SK-N-SH (cell line): ENCODE measurements at regions not wholly inside any gene's neighbourhood (a gene's known extent, or its start where the extent isn't known, plus 50 kb on each side); places are given as distances from the start of the nearest gene placed in this dataset.

Experiments used
- CTCF ChIA-PET: fragments of 300-600, 350-600 bp; formaldehyde crosslinking; extraction: SDS; loops from one replicate; lab custom pipeline; 2021; lab: Yijun Ruan, JAX
- POLR2A ChIA-PET: fragments of 350-600 bp; sonication (Branson Sonifier 250); formaldehyde crosslinking; extraction: SDS; loops from one replicate; lab custom pipeline; 2020; ENCODE audit warnings: antibody characterized with exemption, inconsistent platforms; lab: Yijun Ruan, JAX
- DNase-seq: peaks from one replicate; pipeline ENCODE4 v3.0.0; 2012
- H2AFZ ChIP-seq: fragments of 200-600 bp; sonication (generic); 2 replicates; pipeline ENCODE4 v1.8.1; 2016; ENCODE audit warnings: antibody characterized with exemption, mild to moderate bottlenecking, low read depth
- H3F3A ChIP-seq: fragments of 200-600 bp; sonication (generic); replicated peaks from 2 replicates; pipeline ENCODE3; 2016; ENCODE audit warnings: antibody characterized with exemption, mild to moderate bottlenecking; ENCODE audit not compliant: insufficient read depth
- H3K27ac ChIP-seq, 2 experiments: fragments of 200-500 bp in 1 of 2; fragments of 200-600 bp in 1 of 2; sonication (Bioruptor generic) in 1 of 2; sonication (generic), shearing (Covaris generic) in 1 of 2; 2 replicates each; pipeline versions ENCODE4 v1.5.1 to v1.6.1; 2014 to 2016; ENCODE audit warnings: low read depth in 2 of 2, inconsistent platforms in 1 of 2, low read length in 1 of 2, mild to moderate bottlenecking in 1 of 2, mixed read lengths in 1 of 2
- H3K27me3 ChIP-seq: fragments of 200-600 bp; sonication (generic), shearing (Covaris generic); 2 replicates; pipeline ENCODE4 v1.6.1; 2016; ENCODE audit warnings: mixed run types; ENCODE audit not compliant: insufficient read depth
- H3K36me3 ChIP-seq, 2 experiments: fragments of 200-500 bp in 1 of 2; fragments of 200-600 bp in 1 of 2; sonication (Bioruptor generic) in 1 of 2; sonication (generic) in 1 of 2; replicated peaks in 1 of 2; 2 replicates each; pipeline versions ENCODE3 to v1.5.1; 2014 to 2016; ENCODE audit warnings: low read length in 1 of 2, mild to moderate bottlenecking in 1 of 2; ENCODE audit not compliant: insufficient read depth in 2 of 2, control insufficient read depth in 1 of 2
- H3K4me1 ChIP-seq, 2 experiments: fragments of 200-500 bp in 1 of 2; fragments of 200-600 bp in 1 of 2; sonication (Bioruptor generic) in 1 of 2; sonication (generic), shearing (Covaris generic) in 1 of 2; 2 replicates each; pipeline versions ENCODE4 v1.5.1 to v1.6.1; 2014 to 2016; ENCODE audit warnings: low read depth in 1 of 2, low read length in 1 of 2, mixed run types in 1 of 2; ENCODE audit not compliant: insufficient read depth in 2 of 2, control insufficient read depth in 1 of 2
- H3K4me2 ChIP-seq: fragments of 200-600 bp; sonication (generic), shearing (Covaris generic); 2 replicates; pipeline ENCODE4 v1.6.1; 2017; ENCODE audit warnings: mixed run types
- H3K4me3 ChIP-seq, 2 experiments: fragments of 200-500 bp in 1 of 2; fragments of 200-600 bp in 1 of 2; sonication (Bioruptor generic) in 1 of 2; sonication (generic), shearing (Covaris generic) in 1 of 2; 2 replicates each; pipeline versions ENCODE4 v1.5.1 to v1.8.1; 2014 to 2016; ENCODE audit warnings: low read depth in 2 of 2, inconsistent platforms in 1 of 2, low read length in 1 of 2, mild to moderate bottlenecking in 1 of 2, mixed read lengths in 1 of 2, moderate library complexity in 1 of 2
- H3K79me2 ChIP-seq: fragments of 200-600 bp; sonication (generic); 2 replicates; pipeline ENCODE4 v1.8.1; 2017; ENCODE audit warnings: mild to moderate bottlenecking; ENCODE audit not compliant: insufficient read depth
- H3K9ac ChIP-seq: fragments of 200-600 bp; sonication (generic); 2 replicates; pipeline ENCODE4 v1.6.1; 2017; ENCODE audit warnings: mixed run types
- H3K9me2 ChIP-seq: fragments of 200-600 bp; sonication (generic); 2 replicates; pipeline ENCODE4 v1.6.1; 2017; ENCODE audit warnings: mixed run types
- H3K9me3 ChIP-seq: fragments of 200-600 bp; sonication (generic); 2 replicates; pipeline ENCODE4 v1.6.1; 2017; ENCODE audit warnings: mixed run types, mild to moderate bottlenecking, moderate library complexity
- H4K20me1 ChIP-seq: fragments of 200-600 bp; sonication (generic); 2 replicates; pipeline ENCODE4 v1.6.1; 2017; ENCODE audit warnings: mild to moderate bottlenecking, mixed run types; ENCODE audit not compliant: insufficient read depth
- ELF1 ChIP-seq: IDR thresholded peaks from 2 replicates; pipeline ENCODE4 v1.4.0; 2012
- FOXM1 ChIP-seq: IDR thresholded peaks from 2 replicates; pipeline ENCODE4 v1.4.0; 2012; ENCODE audit warnings: low read depth, mild to moderate bottlenecking
- GATA2 ChIP-seq: sonication (generic); formaldehyde crosslinking; IDR thresholded peaks from 2 replicates; pipeline ENCODE4 v1.5.0; 2020; ENCODE audit warnings: mild to moderate bottlenecking, missing genetic modification reagents
- MEF2A ChIP-seq: IDR thresholded peaks from 2 replicates; pipeline ENCODE4 v1.4.0; 2012; ENCODE audit warnings: low read depth, borderline replicate concordance
- POLR2AphosphoS5 ChIP-seq: IDR thresholded peaks from 2 replicates; pipeline ENCODE4 v1.6.1; 2012; ENCODE audit warnings: low read depth, low read length
- RAD21 ChIP-seq: IDR thresholded peaks from 2 replicates; pipeline ENCODE4 v1.6.1; 2012; ENCODE audit warnings: mild to moderate bottlenecking, low read length
- RCOR1 ChIP-seq: fragments of 150-350 bp; IDR thresholded peaks from 2 replicates; pipeline ENCODE4 v1.6.1; 2017; ENCODE audit warnings: antibody characterized with exemption, low read length
- RFX5 ChIP-seq: IDR thresholded peaks from 2 replicates; pipeline ENCODE4 v1.6.1; 2012; ENCODE audit warnings: mild to moderate bottlenecking, improper control_type of control experiment, low read length
- SIN3A ChIP-seq: IDR thresholded peaks from 2 replicates; pipeline ENCODE4 v1.6.1; 2012; ENCODE audit warnings: low read depth, mild to moderate bottlenecking, low read length, moderate library complexity, borderline replicate concordance
- WGBS: methylation state at CpG from one replicate; pipeline ENCODE4 v1.1.6; 2017; ENCODE audit warnings: low lambda C conversion rate; 5-methylcytosine and 5-hydroxymethylcytosine counted together
- TF ChIP-seq, protein P1 (sequence below): fragments of 200-600 bp; sonication (generic); IDR thresholded peaks from 2 replicates; pipeline ENCODE4 v1.6.1; 2017; ENCODE audit warnings: antibody characterized with exemption, mild to moderate bottlenecking, moderate library complexity
- TF ChIP-seq, protein P2 (sequence below): IDR thresholded peaks from 2 replicates; pipeline ENCODE4 v1.4.0; 2012; ENCODE audit warnings: low read depth
- TF ChIP-seq, protein P3 (sequence below): fragments of 150-350 bp; IDR thresholded peaks from 2 replicates; pipeline ENCODE4 v1.6.1; 2017; ENCODE audit warnings: antibody characterized with exemption, low read length, low read depth, borderline replicate concordance
- TF ChIP-seq, protein P4 (sequence below): IDR thresholded peaks from 2 replicates; pipeline ENCODE4 v1.4.0; 2012; ENCODE audit warnings: low read depth, borderline replicate concordance
- TF ChIP-seq, protein P5 (sequence below): fragments of 150-350 bp; IDR thresholded peaks from 2 replicates; pipeline ENCODE4 v1.6.1; 2016; ENCODE audit warnings: mild to moderate bottlenecking, low read depth, low read length
- TF ChIP-seq, protein P6 (sequence below): IDR thresholded peaks from 2 replicates; pipeline ENCODE4 v1.4.0; 2012; ENCODE audit warnings: low read depth, borderline replicate concordance

DNA sequence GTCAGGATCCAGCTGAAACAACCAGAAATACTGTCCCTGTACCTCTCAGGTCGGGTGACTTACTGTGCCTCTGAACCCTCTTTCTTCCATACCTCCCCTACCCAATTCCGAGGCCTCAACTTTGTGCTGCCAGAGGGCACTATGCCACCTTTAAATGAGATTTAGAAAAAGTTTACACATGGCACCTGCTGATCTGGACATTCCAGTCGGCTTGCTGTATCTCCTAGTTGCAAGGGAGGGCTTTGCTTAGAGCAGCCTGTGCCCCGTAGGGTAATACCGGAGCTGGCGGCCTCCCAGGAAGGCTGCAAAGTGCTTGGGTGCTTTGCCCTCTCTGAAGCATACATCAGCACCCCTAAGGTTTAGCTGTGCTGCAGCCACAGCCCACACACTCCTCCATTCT is 306.0 kb upstream of the RBFOX1 start:
- TF ChIP-seq, protein P1, sequence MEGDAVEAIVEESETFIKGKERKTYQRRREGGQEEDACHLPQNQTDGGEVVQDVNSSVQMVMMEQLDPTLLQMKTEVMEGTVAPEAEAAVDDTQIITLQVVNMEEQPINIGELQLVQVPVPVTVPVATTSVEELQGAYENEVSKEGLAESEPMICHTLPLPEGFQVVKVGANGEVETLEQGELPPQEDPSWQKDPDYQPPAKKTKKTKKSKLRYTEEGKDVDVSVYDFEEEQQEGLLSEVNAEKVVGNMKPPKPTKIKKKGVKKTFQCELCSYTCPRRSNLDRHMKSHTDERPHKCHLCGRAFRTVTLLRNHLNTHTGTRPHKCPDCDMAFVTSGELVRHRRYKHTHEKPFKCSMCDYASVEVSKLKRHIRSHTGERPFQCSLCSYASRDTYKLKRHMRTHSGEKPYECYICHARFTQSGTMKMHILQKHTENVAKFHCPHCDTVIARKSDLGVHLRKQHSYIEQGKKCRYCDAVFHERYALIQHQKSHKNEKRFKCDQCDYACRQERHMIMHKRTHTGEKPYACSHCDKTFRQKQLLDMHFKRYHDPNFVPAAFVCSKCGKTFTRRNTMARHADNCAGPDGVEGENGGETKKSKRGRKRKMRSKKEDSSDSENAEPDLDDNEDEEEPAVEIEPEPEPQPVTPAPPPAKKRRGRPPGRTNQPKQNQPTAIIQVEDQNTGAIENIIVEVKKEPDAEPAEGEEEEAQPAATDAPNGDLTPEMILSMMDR, result no peak
- no peak for TF ChIP-seq RFX5
- TF ChIP-seq, protein P2, sequence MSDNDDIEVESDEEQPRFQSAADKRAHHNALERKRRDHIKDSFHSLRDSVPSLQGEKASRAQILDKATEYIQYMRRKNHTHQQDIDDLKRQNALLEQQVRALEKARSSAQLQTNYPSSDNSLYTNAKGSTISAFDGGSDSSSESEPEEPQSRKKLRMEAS, result no peak
- TF ChIP-seq, protein P3, sequence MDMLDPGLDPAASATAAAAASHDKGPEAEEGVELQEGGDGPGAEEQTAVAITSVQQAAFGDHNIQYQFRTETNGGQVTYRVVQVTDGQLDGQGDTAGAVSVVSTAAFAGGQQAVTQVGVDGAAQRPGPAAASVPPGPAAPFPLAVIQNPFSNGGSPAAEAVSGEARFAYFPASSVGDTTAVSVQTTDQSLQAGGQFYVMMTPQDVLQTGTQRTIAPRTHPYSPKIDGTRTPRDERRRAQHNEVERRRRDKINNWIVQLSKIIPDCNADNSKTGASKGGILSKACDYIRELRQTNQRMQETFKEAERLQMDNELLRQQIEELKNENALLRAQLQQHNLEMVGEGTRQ, result no peak
- no peak for TF ChIP-seq MEF2A
- no peak for TF ChIP-seq RAD21
- no peak for TF ChIP-seq SIN3A
- TF ChIP-seq, protein P4, sequence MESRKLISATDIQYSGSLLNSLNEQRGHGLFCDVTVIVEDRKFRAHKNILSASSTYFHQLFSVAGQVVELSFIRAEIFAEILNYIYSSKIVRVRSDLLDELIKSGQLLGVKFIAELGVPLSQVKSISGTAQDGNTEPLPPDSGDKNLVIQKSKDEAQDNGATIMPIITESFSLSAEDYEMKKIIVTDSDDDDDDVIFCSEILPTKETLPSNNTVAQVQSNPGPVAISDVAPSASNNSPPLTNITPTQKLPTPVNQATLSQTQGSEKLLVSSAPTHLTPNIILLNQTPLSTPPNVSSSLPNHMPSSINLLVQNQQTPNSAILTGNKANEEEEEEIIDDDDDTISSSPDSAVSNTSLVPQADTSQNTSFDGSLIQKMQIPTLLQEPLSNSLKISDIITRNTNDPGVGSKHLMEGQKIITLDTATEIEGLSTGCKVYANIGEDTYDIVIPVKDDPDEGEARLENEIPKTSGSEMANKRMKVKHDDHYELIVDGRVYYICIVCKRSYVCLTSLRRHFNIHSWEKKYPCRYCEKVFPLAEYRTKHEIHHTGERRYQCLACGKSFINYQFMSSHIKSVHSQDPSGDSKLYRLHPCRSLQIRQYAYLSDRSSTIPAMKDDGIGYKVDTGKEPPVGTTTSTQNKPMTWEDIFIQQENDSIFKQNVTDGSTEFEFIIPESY, result no peak
- TF ChIP-seq, protein P5, sequence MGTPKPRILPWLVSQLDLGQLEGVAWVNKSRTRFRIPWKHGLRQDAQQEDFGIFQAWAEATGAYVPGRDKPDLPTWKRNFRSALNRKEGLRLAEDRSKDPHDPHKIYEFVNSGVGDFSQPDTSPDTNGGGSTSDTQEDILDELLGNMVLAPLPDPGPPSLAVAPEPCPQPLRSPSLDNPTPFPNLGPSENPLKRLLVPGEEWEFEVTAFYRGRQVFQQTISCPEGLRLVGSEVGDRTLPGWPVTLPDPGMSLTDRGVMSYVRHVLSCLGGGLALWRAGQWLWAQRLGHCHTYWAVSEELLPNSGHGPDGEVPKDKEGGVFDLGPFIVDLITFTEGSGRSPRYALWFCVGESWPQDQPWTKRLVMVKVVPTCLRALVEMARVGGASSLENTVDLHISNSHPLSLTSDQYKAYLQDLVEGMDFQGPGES, result no peak
- no peak for TF ChIP-seq GATA2 (CRISPR knock-in tag)
- TF ChIP-seq POLR2AphosphoS5, result no peak
- TF ChIP-seq, protein P6, sequence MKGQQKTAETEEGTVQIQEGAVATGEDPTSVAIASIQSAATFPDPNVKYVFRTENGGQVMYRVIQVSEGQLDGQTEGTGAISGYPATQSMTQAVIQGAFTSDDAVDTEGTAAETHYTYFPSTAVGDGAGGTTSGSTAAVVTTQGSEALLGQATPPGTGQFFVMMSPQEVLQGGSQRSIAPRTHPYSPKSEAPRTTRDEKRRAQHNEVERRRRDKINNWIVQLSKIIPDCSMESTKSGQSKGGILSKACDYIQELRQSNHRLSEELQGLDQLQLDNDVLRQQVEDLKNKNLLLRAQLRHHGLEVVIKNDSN, result no peak
- no peak for TF ChIP-seq ELF1
- no peak for TF ChIP-seq FOXM1
- no peak for TF ChIP-seq RCOR1
- Histone ChIP-seq H3F3A (no peaks in the 10 kb centered on the region), H3K27me3 (no peaks in the 10 kb centered on the region), H3K9ac (no peak overlapping the region), H3K4me1 (no peaks in the 10 kb centered on the region), H3K4me3 (no peak overlapping the region), H3K27ac (no peak overlapping the region), H4K20me1 (no peaks in the 10 kb centered on the region), H2AFZ (no peak overlapping the region), H3K9me3 (no peaks in the 10 kb centered on the region), H3K79me2 (no peaks in the 10 kb centered on the region), H3K9me2 (no peaks in the 10 kb centered on the region), H3K36me3 (no peaks in the 10 kb centered on the region), H3K4me2 (no peak overlapping the region)
- WGBS, result 36% methylated on average over 6 of the region's 6 CpGs
- CTCF ChIA-PET, result interaction anchor here (0.7 to 1.7 kb wide), 6 partner anchors 14 to 1150 kb away, joined by 3 to 11 read pairs (median 4); no protein-coding TSS in a partner anchor
- DNase-seq, result no peak
- POLR2A ChIA-PET, result no interaction called here
